ENCODE measurements at regions not wholly inside any gene's neighbourhood (a gene's known extent, or its start where the extent isn't known, plus 50 kb on each side); places are given as distances from the start of the nearest gene placed in this dataset.

DNA sequence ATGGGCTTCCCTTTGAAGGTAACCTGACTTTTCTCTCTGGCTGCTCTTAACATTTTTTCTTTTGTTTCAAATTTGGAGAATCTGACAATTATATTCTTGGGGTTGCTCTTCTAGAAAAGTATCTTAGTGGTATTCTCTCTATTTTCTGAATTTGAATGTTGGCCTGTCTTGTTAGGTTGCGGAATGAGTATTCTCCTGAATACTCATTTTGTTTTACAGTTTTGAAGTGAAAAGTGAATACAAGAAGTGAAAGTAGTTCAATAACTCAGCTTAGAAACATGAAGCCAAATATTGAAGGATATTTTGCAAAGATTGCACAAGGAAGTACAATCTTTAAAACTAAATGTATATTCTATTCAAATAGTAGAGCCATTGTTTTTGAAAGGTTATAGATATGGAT lies 120.2 kb upstream of the MAP3K4 start:
- no peak for TF ChIP-seq RAD21 (IDR thresholded peaks at IDR 0.05; ENCODE audit: low read length)
- no peak for TF ChIP-seq EP300 (IDR thresholded peaks at IDR 0.05; ENCODE audit: borderline replicate concordance in 1 of 2, low read depth in 1 of 2, low read length in 1 of 2)
- no peak for TF ChIP-seq POLR2AphosphoS5 (IDR thresholded peaks at IDR 0.05; ENCODE audit: low read depth, low read length)
- TF ChIP-seq, protein P1, sequence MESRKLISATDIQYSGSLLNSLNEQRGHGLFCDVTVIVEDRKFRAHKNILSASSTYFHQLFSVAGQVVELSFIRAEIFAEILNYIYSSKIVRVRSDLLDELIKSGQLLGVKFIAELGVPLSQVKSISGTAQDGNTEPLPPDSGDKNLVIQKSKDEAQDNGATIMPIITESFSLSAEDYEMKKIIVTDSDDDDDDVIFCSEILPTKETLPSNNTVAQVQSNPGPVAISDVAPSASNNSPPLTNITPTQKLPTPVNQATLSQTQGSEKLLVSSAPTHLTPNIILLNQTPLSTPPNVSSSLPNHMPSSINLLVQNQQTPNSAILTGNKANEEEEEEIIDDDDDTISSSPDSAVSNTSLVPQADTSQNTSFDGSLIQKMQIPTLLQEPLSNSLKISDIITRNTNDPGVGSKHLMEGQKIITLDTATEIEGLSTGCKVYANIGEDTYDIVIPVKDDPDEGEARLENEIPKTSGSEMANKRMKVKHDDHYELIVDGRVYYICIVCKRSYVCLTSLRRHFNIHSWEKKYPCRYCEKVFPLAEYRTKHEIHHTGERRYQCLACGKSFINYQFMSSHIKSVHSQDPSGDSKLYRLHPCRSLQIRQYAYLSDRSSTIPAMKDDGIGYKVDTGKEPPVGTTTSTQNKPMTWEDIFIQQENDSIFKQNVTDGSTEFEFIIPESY (IDR thresholded peaks at IDR 0.05; ENCODE audit: borderline replicate concordance, low read depth), result no peak
- H3K9me2 ChIP-seq, result no peaks in the 10 kb centered on the region
- H3K36me3 ChIP-seq (replicated peaks in 1 of 2; ENCODE audit: control insufficient read depth in 1 of 2, insufficient read depth in 2 of 2, low read length in 1 of 2), result no peaks in the 10 kb centered on the region
- H3K9me3 ChIP-seq, result no peaks in the 10 kb centered on the region
- no peak overlapping the region for H3K4me3 ChIP-seq (ENCODE audit: low read depth in 2 of 2, low read length in 1 of 2)
- H3F3A ChIP-seq (replicated peaks; ENCODE audit: insufficient read depth), result no peaks in the 10 kb centered on the region
- no peaks in the 10 kb centered on the region for H3K27me3 ChIP-seq (ENCODE audit: insufficient read depth)
- H3K4me2 ChIP-seq, result no peak overlapping the region
- H3K27ac ChIP-seq (ENCODE audit: low read depth in 2 of 2, low read length in 1 of 2), result no peak overlapping the region
- 46% methylated on average over 1 of the region's 1 CpG for WGBS (ENCODE audit: low lambda C conversion rate)
- CTCF ChIA-PET, result no interaction called here
- DNase-seq, result no peak
- H3K9ac ChIP-seq, result no peak overlapping the region
- no peaks in the 10 kb centered on the region for H3K4me1 ChIP-seq (ENCODE audit: control insufficient read depth in 1 of 2, insufficient read depth in 2 of 2, low read depth in 1 of 2, low read length in 1 of 2)
- POLR2A ChIA-PET, result no interaction called here
- H4K20me1 ChIP-seq (ENCODE audit: insufficient read depth), result no peaks in the 10 kb centered on the region
- no peaks in the 10 kb centered on the region for H3K79me2 ChIP-seq (ENCODE audit: insufficient read depth)
- H2AFZ ChIP-seq (ENCODE audit: low read depth), result no peak overlapping the region

DNA sequence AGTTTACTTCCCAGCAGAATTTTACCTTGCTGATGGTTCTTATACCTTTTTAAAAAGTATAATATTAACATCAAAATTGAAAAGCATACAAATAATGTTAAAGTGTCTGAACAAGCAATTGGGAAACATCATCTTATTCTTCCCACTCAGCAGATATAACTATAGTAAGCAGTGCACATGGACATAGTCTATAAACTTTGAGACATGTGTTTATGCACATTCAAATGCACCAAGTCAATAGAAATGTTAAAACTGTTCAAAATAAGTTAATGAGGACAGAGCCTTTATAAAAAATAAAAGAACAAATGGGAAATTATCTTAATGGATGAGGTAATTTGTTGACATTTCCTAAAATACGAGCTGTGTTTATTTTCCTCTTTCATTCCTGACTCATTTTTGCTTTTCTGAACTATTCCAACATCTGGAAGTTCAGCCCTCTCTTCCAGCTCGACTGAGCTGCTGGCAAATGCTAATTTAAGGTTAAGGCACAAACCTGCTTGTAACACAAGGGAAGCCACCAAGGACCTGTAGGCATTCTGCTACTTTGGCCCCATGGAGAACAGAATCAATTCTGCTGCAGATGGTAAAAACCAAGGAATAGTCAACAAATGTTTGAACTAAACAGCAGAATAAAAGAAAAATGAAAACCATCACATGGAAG lies 110.3 kb upstream of the MAP3K4 start:
- H3K79me2 ChIP-seq (ENCODE audit: insufficient read depth), result no peaks in the 10 kb centered on the region
- DNase-seq, result no peak
- no peaks in the 10 kb centered on the region; the same call in 1 of the 2 replicates for H3K9me2 ChIP-seq
- H3K27me3 ChIP-seq (ENCODE audit: insufficient read depth), result no peaks in the 10 kb centered on the region
- no peak overlapping the region for H2AFZ ChIP-seq (ENCODE audit: low read depth)
- H3K27ac ChIP-seq (ENCODE audit: low read depth in 2 of 2, low read length in 1 of 2), result no peak overlapping the region
- TF ChIP-seq FOSL2 (IDR thresholded peaks at IDR 0.05; ENCODE audit: borderline replicate concordance, low read depth) (no peak), FOXM1 (IDR thresholded peaks at IDR 0.05; ENCODE audit: low read depth) (no peak), GABPA (IDR thresholded peaks at IDR 0.05; ENCODE audit: low read depth) (no peak), EP300 (IDR thresholded peaks at IDR 0.05; ENCODE audit: borderline replicate concordance in 1 of 2, low read depth in 1 of 2, low read length in 1 of 2) (no peak), MEF2A (IDR thresholded peaks at IDR 0.05; ENCODE audit: borderline replicate concordance, low read depth) (no peak), TEAD4 (IDR thresholded peaks at IDR 0.05; ENCODE audit: borderline replicate concordance, insufficient read depth) (no peak), CHD2 (IDR thresholded peaks at IDR 0.05; ENCODE audit: low read length, partially characterized antibody) (no peak), RCOR1 (IDR thresholded peaks at IDR 0.05; ENCODE audit: low read length) (no peak), ELF1 (IDR thresholded peaks at IDR 0.05) (no peak), FOXJ3 (CRISPR knock-in tag; IDR thresholded peaks at IDR 0.05) (no peak), MXI1 (IDR thresholded peaks at IDR 0.05; ENCODE audit: low read depth, low read length) (no peak), TCF12 (IDR thresholded peaks at IDR 0.05) (no peak), GATA2 (CRISPR knock-in tag; IDR thresholded peaks at IDR 0.05) (no peak)
- TF ChIP-seq, protein P2, sequence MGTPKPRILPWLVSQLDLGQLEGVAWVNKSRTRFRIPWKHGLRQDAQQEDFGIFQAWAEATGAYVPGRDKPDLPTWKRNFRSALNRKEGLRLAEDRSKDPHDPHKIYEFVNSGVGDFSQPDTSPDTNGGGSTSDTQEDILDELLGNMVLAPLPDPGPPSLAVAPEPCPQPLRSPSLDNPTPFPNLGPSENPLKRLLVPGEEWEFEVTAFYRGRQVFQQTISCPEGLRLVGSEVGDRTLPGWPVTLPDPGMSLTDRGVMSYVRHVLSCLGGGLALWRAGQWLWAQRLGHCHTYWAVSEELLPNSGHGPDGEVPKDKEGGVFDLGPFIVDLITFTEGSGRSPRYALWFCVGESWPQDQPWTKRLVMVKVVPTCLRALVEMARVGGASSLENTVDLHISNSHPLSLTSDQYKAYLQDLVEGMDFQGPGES (IDR thresholded peaks at IDR 0.05; ENCODE audit: low read depth, low read length), result no peak
- TF ChIP-seq, protein P3, sequence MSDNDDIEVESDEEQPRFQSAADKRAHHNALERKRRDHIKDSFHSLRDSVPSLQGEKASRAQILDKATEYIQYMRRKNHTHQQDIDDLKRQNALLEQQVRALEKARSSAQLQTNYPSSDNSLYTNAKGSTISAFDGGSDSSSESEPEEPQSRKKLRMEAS (IDR thresholded peaks at IDR 0.05; ENCODE audit: low read depth), result no peak
- 0% methylated on average over 2 of the region's 2 CpGs for WGBS (ENCODE audit: low lambda C conversion rate)
- no peaks in the 10 kb centered on the region for H3F3A ChIP-seq (replicated peaks; ENCODE audit: insufficient read depth)
- H4K20me1 ChIP-seq (ENCODE audit: insufficient read depth), result no peaks in the 10 kb centered on the region
- POLR2A ChIA-PET, result no interaction called here
- no peak overlapping the region for H3K4me2 ChIP-seq
- no peaks in the 10 kb centered on the region for H3K4me1 ChIP-seq (ENCODE audit: control insufficient read depth in 1 of 2, insufficient read depth in 2 of 2, low read depth in 1 of 2, low read length in 1 of 2)
- CTCF ChIA-PET, result interaction anchor here (1.1 kb wide), 1 partner anchor 10 kb away, joined by 3 read pairs; no protein-coding TSS in a partner anchor
- H3K9me3 ChIP-seq, result no peaks in the 10 kb centered on the region
- H3K4me3 ChIP-seq (ENCODE audit: low read depth in 2 of 2, low read length in 1 of 2), result no peak overlapping the region
- no peak overlapping the region for H3K9ac ChIP-seq
- H3K36me3 ChIP-seq (replicated peaks in 1 of 2; ENCODE audit: control insufficient read depth in 1 of 2, insufficient read depth in 2 of 2, low read length in 1 of 2), result no peaks in the 10 kb centered on the region
